PC-9 (cell line): ENCODE measurements at regions not wholly inside any gene's neighbourhood (a gene's known extent, or its start where the extent isn't known, plus 50 kb on each side); places are given as distances from the start of the nearest gene placed in this dataset.

Experiments used
- BruUV-seq: library from RNA; stranded (reverse); fragments of 400-500 nt; replicated peaks from 2 replicates; lab custom pipeline; 2021; lab: Mats Ljungman, UMichigan
- CTCF ChIA-PET: fragments of 300-600 bp; sonication (Branson Sonifier 250); formaldehyde crosslinking; loops from one replicate; lab custom pipeline; 2022; ENCODE audit warnings: antibody characterized with exemption; lab: Charles Lee
- POLR2A ChIA-PET: fragments of 300-600 bp; sonication (Branson Sonifier 250); formaldehyde crosslinking; loops from one replicate; lab custom pipeline; 2022; ENCODE audit warnings: antibody characterized with exemption; ENCODE audit not compliant: unreplicated experiment; lab: Charles Lee
- DNase-seq, 2 experiments: peaks; one replicate each; pipeline versions ENCODE4 v3.0.0 to v3.0.0-alpha.2; 2015 to 2022; ENCODE audit warnings: mixed read lengths in 1 of 2
- H2AFZ ChIP-seq: fragments of 200-600 bp; sonication (generic); 2 replicates; pipeline ENCODE4 v1.8.1; 2017; ENCODE audit warnings: antibody characterized with exemption
- H3F3A ChIP-seq: fragments of 200-600 bp; sonication (generic); 2 replicates; pipeline ENCODE4 v1.8.1; 2017; ENCODE audit warnings: antibody characterized with exemption, mild to moderate bottlenecking, low read depth; ENCODE audit not compliant: insufficient read depth
- H3K27ac ChIP-seq: fragments of 200-600 bp; sonication (generic); 2 replicates; pipeline ENCODE4 v1.6.1; 2016; ENCODE audit warnings: mixed run types
- H3K27me3 ChIP-seq: fragments of 200-600 bp; sonication (generic); 2 replicates; pipeline ENCODE4 v1.6.1; 2016; ENCODE audit warnings: low read depth, mixed run types; ENCODE audit not compliant: insufficient read depth
- H3K36me3 ChIP-seq: fragments of 200-600 bp; sonication (generic); 2 replicates; pipeline ENCODE4 v1.6.1; 2016; ENCODE audit warnings: low read depth, mixed run types
- H3K4me1 ChIP-seq: fragments of 200-600 bp; sonication (generic); replicated peaks from 2 replicates; pipeline ENCODE4 v1.6.1; 2016; ENCODE audit warnings: mixed run types; ENCODE audit not compliant: insufficient read depth
- H3K4me2 ChIP-seq: fragments of 200-600 bp; sonication (generic); 2 replicates; pipeline ENCODE4 v1.6.1; 2017; ENCODE audit warnings: mixed run types
- H3K4me3 ChIP-seq: fragments of 200-600 bp; sonication (generic); 2 replicates; pipeline ENCODE4 v1.6.1; 2016; ENCODE audit warnings: mixed run types
- H3K79me2 ChIP-seq: fragments of 200-600 bp; sonication (generic); 2 replicates; pipeline ENCODE4 v1.6.1; 2017; ENCODE audit warnings: low read depth, mixed run types
- H3K9me2 ChIP-seq: fragments of 200-600 bp; sonication (generic); 2 replicates; pipeline ENCODE4 v1.8.1; 2017; ENCODE audit warnings: mild to moderate bottlenecking; ENCODE audit not compliant: insufficient read depth
- H3K9me3 ChIP-seq: fragments of 200-600 bp; sonication (generic); 2 replicates; pipeline ENCODE4 v1.8.1; 2016; ENCODE audit warnings: low read depth; ENCODE audit not compliant: insufficient read depth
- H4K20me1 ChIP-seq: fragments of 200-600 bp; sonication (generic); 2 replicates; pipeline ENCODE4 v1.8.1; 2017; ENCODE audit not compliant: insufficient read depth
- CTCF ChIP-seq: fragments of 200-600 bp; sonication (generic); conservative IDR thresholded peaks from 2 replicates; pipeline ENCODE4 v1.6.1; 2017; ENCODE audit warnings: mixed run types, antibody characterized with exemption, mild to moderate bottlenecking, moderate library complexity
- EZH2 ChIP-seq: fragments of 200-600 bp; sonication (generic); IDR thresholded peaks from 2 replicates; pipeline ENCODE4 v1.8.0; 2017; ENCODE audit warnings: antibody characterized with exemption, low read depth
- intact Hi-C: fragments of 100-400 bp; cut with micrococcal nuclease; formaldehyde crosslinking; loops from one replicate; pipeline ENCODE4 v1.10.0; 2022; ENCODE audit not compliant: unreplicated experiment

- H3K79me2 ChIP-seq: peaks cover 8% of the 10 kb centered on the region; the same call in 1 of the 2 replicates
- no TSS peak for BruUV-seq
- no peak for DNase-seq
- H3K27ac ChIP-seq: no peak overlapping the region
- no peak overlapping the region for H2AFZ ChIP-seq
- H3F3A ChIP-seq: peaks cover 8% of the 10 kb centered on the region
- POLR2A ChIA-PET: no interaction called here
- H3K27me3 ChIP-seq: no peaks in the 10 kb centered on the region
- no peaks in the 10 kb centered on the region for H3K36me3 ChIP-seq
- peaks cover 5% of the 10 kb centered on the region; the same call in 1 of the 2 replicates for H3K9me2 ChIP-seq
- CTCF ChIA-PET: no interaction called here
- intact Hi-C loops: no loop called here
- no peaks in the 10 kb centered on the region; the same call in 1 of the 2 replicates for H3K9me3 ChIP-seq
- no peak overlapping the region for H3K4me2 ChIP-seq
- H4K20me1 ChIP-seq: no peaks in the 10 kb centered on the region
- no peak for TF ChIP-seq EZH2
- no peak for TF ChIP-seq CTCF
- H3K4me1 ChIP-seq: peaks cover 18% of the 10 kb centered on the region
- H3K4me3 ChIP-seq: no peak overlapping the region
Measured at GRCh38 chr1:84086616-84087015, 57.5 kb upstream of the PRKACB start.

GRCh38 chr1:84086189-84086588 lies 57.9 kb upstream of the PRKACB start:
- Histone ChIP-seq H3K79me2 (peaks cover 8% of the 10 kb centered on the region; the same call in 1 of the 2 replicates), H3K4me3 (no peak overlapping the region), H3F3A (peaks cover 8% of the 10 kb centered on the region), H3K9me3 (no peaks in the 10 kb centered on the region; the same call in 1 of the 2 replicates), H3K27ac (no peak overlapping the region), H2AFZ (no peak overlapping the region), H3K4me1 (peaks cover 18% of the 10 kb centered on the region), H3K4me2 (no peak overlapping the region), H3K36me3 (no peaks in the 10 kb centered on the region), H3K9me2 (peaks cover 5% of the 10 kb centered on the region; the same call in 1 of the 2 replicates), H4K20me1 (no peaks in the 10 kb centered on the region), H3K27me3 (no peaks in the 10 kb centered on the region)
- no TSS peak for BruUV-seq
- DNase-seq: no peak
- POLR2A ChIA-PET: no interaction called here
- TF ChIP-seq EZH2 (no peak), CTCF (no peak)
- intact Hi-C loops: no loop called here
- CTCF ChIA-PET: no interaction called here

- Histone ChIP-seq H3K27ac (no peak overlapping the region), H3K4me2 (no peak overlapping the region), H3K4me1 (peaks cover 13% of the 10 kb centered on the region), H3K4me3 (no peak overlapping the region), H3K9me3 (no peaks in the 10 kb centered on the region), H4K20me1 (no peaks in the 10 kb centered on the region), H2AFZ (no peak overlapping the region), H3K79me2 (peaks cover 30% of the 10 kb centered on the region), H3F3A (0 out of 2 replicates have a peak, but pooled peaks cover 5% of the 10 kb centered on the region), H3K27me3 (no peaks in the 10 kb centered on the region), H3K36me3 (no peaks in the 10 kb centered on the region), H3K9me2 (peaks cover 5% of the 10 kb centered on the region; the same call in 1 of the 2 replicates)
- BruUV-seq: no TSS peak
- ChIA-PET POLR2A (no interaction called here), CTCF (no interaction called here)
- intact Hi-C loops: no loop called here
- no peak for TF ChIP-seq EZH2
- TF ChIP-seq CTCF: no peak
- DNase-seq: no peak
Measured at GRCh38 chr1:84083307-84083706, 60.8 kb upstream of the PRKACB start.
